Thyroid gland (tissue), 4 donors: ENCODE measurements at regions not wholly inside any gene's neighbourhood (a gene's known extent, or its start where the extent isn't known, plus 50 kb on each side); places are given as distances from the start of the nearest gene placed in this dataset.

Source experiments
- CTCF ChIP-seq, 6 experiments: fragments of 200-600 bp in 3 of 6; fragments of 450-650 bp in 3 of 6; sonication (generic) in 3 of 6; IDR thresholded peaks; one replicate each; pipeline ENCODE4 v1.5.1; 2016 to 2019; ENCODE audit warnings: antibody characterized with exemption in 6 of 6, mild to moderate bottlenecking in 2 of 6, inconsistent platforms in 1 of 6, moderate library complexity in 1 of 6
- POLR2A ChIP-seq, 2 donors: fragments of 450-650 bp; IDR thresholded peaks; one replicate each; pipeline ENCODE4 v1.6.1; 2017; ENCODE audit warnings: antibody characterized with exemption in 2 of 2, mild to moderate bottlenecking in 2 of 2, moderate library complexity in 1 of 2

DNA sequence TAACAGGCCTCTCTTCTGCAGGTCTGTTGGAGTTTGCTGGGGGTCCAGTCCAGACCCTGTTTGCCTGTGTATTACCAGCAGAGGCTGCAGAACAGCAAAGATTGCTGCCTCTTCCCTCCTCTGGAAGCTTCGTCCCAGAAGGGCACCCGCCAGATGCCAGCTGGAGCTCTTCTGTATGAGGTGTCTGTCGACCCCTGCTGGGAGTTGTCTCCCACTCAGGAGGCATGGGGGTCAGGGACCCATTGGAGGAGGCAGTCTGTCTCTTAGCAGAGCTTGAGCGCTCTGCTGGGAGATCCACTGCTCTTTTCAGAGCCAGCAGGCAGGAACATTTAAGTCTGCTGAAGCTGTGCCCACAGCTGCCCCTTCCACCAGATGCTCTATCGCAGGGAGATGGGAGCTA, 361.1 kb upstream of the NRP1 start:
- TF ChIP-seq CTCF (IDR thresholded peaks at IDR 0.05) (no peak), POLR2A (IDR thresholded peaks at IDR 0.05) (no peak)
